CD4-positive, alpha-beta T cell treated with Interleukin-17A for 1 hour (primary cell): ENCODE measurements at regions not wholly inside any gene's neighbourhood (a gene's known extent, or its start where the extent isn't known, plus 50 kb on each side); places are given as distances from the start of the nearest gene placed in this dataset.

ENCODE experiments used
- DNase-seq: peaks from one replicate; pipeline ENCODE4 v3.0.0-alpha.2; 2020

DNA sequence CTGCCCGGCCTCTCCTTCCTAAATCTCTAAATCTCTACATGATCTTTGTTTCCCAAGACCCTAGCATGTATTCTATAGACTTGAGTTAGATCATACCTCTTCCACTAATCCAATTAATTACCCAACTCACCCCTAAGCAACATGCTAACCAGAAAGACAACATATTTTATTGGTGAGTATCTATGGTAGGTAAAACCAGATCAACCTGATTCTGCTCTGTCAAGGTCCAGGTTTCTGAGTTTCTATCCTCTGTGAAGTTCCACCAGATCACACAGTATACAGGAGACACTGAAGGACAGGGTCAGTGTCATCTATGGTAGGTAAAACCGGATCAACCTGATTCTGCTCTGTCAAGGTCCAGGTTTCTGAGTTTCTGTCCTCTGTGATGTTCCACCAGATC is 363.2 kb upstream of the MARCKS start:
- no peak for DNase-seq

GRCh38 chr6:113495521-113495920 is 361.6 kb upstream of the MARCKS start:
- no peak for DNase-seq

DNA sequence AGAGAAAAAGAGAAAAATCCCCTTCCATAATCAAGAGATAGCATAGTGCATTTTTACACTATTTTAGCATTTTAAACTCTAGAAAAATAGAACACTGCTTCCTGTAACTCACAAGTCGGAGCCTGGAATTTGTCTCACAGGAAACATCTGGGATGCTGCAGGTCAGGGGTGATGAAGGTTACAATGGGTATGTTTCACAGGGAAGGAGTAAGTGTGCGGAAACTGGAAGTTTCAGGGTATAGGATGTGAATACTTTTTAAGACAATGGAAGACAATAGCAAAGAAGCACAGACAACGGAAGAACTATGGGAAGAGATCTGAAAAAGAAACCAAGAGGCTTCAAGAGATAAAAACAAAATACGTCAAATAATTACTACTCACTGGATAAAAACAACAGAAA is 361.0 kb upstream of the MARCKS start:
- no peak for DNase-seq

DNA sequence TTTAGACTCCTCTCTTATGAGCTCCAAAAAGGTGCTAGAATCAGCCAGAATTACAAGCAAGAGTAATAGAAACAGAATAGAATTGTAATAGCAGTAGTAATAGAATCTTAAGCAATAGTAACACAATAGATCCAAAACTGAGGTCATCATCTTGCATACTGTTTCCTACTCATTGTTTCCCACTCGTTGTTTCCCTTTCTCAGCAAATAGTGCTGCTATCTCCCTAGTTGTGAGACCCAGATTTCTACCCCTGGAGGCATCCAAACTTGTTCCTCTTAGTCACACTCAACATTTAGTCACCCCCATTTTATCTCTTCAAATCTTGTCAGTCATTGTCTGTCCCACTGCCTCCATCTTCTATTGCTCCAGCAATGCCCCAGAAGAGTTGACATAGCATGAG is 356.9 kb upstream of the MARCKS start:
- DNase-seq = no peak

GRCh38 chr6:113505084-113505699 is 352.0 kb upstream of the MARCKS start:
- DNase-seq = no peak

DNA sequence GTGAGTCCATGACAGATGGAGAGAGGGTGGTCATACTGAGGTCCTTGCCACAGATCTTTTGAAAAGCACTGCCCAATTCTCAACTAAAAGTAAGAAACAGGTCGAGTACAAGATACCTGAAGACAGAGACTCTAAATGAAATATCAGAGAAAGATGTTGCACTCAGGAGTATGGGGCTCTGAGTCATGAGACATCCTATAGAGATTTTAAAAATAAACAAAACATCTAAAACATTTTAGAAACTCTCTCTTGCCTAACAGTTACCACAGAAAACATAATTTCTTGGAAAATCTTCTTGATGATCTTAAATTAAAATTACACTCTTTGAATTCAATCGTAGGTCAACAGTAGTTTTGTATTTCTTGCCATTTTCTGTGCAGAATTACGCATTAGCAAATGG is 348.9 kb upstream of the MARCKS start:
- DNase-seq = no peak

GRCh38 chr6:113511100-113511499 is 346.0 kb upstream of the MARCKS start:
- no peak for DNase-seq

DNA sequence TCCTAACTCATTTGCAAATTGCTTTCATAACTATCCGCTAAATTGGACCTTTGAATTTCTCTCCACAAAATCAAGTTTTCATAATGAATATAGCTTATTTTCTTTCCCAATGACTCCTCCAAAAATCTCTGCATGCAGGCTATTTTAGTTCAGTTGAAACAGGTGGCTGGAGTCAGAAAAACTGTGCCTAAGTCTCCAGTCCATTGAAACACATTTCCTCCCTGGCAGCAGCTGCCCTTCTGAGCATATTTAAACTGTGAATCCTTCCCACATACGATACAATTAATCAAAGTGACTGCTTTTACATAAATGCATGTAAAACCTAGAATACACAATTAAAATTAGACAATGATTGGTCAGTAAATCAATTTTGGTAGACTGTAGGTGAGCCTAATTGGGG is 344.6 kb upstream of the MARCKS start:
- DNase-seq = no peak

DNA sequence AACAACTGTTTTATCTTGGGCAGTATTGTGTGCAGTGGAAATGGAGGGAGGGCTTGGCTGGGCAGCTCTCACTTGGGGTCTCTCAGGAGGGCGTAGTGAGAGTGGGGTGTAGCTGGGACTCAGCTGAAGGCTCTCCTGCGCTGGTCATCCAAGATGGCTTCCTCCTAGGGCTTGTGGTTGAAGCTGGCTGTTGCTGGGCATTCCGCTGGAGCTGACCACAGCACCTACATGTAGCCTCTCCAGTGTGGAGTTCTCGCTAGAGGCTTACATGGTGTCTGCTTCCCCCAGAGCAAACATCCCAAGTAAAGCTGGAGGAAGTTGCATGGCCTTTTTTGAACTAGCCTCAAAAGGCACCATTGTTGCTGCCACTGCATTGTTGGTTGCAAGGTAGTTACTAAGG is 344.1 kb upstream of the MARCKS start:
- DNase-seq = no peak

DNA sequence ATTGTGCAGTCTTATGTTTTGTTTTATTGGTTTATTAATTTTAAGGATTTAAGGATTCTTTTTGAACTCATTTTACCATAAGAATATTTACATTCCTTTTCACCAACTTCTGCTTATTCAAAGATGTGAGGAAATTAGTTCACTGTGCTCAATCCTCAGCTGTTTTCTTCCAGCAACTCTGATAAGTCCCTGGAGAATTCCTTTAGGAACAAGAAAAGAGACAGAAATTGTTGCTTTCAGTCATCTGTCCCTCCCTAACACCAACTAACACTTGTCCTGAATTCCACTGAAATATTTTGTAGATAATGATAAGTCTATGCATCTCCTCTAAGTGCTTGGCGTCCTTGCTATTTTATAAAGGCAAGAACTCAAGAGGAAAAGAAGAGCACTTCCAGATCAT is 334.8 kb upstream of the MARCKS start:
- DNase-seq = no peak

DNA sequence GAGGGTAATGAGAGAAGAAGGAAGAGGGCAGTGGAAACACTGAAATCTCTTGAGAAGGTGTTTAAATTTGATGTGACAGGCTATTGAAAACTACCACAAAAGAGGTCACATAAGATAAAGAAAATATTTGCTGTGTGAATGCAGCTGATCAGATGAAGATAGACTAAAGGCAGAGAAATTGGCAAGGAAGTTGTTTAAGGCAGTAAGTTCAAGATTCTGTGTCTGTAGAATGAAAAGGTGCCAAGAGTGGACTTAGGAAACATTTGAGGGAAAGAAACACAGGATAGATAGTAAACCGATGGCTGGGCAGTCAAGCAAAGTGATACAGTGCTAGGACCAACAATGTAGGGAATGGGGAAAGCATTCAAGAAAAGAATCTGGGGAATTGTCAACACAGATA is 332.3 kb upstream of the MARCKS start:
- no peak for DNase-seq

DNA sequence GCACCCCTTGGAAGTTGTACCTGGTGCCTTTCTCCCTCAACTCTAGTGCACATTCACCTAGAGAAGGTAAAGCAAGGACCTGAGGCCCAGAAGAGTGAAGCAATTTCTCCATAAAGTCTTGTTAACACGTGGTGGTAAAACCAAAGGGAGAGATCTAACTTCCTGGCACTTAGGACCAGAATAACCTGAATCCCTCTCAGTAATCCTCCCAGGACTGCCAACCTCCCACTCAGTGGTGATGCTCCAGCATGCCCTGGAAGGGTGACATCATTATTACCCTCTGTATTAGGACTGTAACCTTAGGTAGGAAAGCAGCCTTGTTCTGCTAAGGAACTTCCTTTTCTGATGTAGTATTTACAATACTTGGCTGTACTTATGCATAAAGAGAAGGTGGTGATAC is 330.6 kb upstream of the MARCKS start:
- no peak for DNase-seq

- DNase-seq = no peak
These were observed 330.1 kb upstream of the MARCKS start for GRCh38 chr6:113526995-113527394.

- no peak for DNase-seq
These were observed 329.0 kb upstream of the MARCKS start for GRCh38 chr6:113528111-113528510.

DNA sequence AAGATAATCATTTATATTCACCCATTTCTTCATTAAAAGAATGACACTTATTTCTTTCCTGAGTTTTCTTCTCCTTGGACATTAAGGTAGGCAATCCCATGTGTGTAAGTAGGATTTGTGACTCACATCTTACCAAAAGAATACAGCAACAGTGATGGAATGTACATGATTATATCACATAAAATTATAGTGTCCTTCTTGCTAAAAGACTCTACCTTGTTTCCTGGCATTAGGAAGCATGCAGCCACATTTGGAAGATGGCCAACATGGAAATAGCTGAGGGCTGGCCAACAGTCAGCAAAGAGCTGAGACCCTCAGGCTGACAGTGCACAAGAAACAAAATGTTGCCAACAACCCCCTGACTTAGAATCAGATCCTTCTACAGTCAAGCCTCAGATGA is 327.9 kb upstream of the MARCKS start:
- no peak for DNase-seq

GRCh38 chr6:113529879-113530278 is 327.3 kb upstream of the MARCKS start:
- no peak for DNase-seq

DNA sequence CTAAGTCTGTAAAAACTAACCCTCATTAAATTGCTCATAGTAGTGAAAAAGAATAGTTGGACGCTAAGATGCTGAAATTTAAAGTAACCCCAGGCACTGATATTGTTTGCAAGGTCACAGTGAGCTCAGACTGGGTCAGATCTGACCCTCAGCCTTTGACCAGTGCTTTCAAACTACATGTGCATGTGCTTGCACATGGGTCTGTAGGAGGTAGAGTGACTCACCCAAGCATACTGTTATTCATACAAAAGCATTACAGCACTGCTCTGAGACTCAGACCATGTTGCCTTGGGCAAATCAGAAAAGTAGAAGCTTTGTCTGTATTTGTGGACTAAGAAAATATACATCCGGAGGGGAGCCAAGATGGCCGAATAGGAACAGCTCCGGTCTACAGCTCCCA is 326.4 kb upstream of the MARCKS start:
- DNase-seq = no peak

- DNase-seq = no peak
These were observed 317.9 kb upstream of the MARCKS start for GRCh38 chr6:113539202-113539601.

DNA sequence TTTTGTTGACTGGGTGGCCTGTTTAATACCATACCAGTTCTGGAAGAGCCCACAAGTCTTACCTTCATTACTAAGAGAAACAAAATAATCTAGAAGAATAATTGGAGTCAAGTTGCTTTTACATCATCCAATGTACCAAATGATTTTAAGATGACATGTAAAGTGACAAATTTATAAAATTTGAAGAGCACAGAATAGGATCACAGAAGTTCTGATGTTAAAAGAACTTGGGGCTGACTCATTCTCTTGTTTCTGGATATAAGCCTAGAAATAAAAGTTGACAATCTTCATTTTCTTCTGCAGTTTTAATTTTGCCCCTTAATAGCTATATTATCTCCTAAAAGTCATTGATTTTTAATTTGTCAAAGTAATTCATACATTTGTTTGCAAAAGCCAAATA is 317.5 kb upstream of the MARCKS start:
- DNase-seq = no peak

DNA sequence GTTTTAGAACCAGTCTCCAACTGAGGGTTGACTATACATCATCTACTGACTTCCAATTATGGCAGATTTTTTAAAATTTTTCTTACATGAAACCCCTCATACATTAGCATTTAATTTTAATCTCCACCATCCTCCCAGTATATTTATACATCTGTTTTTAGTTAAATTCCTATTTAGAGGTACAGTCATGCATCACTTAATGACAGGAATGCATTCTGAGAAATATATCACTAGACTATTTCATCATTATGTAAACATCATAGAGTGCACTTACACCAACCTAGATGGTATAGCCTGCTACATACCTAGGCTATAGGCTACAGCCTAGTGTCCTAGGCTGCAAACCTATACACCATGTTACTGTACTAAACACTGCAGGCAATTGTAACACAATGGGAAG is 316.7 kb upstream of the MARCKS start:
- no peak for DNase-seq

DNA sequence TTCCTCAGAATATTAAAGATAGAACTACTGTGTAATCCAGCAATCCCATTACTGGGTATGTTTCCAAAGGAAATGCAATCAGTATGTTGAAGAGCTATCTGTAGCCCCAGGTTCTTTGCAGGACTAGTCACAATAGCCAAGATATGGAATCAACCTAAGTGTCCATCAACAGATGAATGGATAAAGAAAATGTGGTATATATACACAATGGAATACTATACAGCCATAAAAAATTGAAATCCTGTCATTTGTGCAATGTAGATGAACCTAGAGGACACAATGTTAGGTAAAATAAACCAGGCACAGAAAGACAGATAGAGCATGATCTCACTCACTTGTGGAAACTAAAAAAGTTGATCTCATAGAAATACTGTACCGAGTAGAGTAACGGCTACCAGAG is 306.0 kb upstream of the MARCKS start:
- DNase-seq = no peak

GRCh38 chr6:113556775-113557174 is 300.4 kb upstream of the MARCKS start:
- no peak for DNase-seq

GRCh38 chr6:113558431-113558830 is 298.7 kb upstream of the MARCKS start:
- no peak for DNase-seq

- no peak for DNase-seq
These were observed 298.2 kb upstream of the MARCKS start for GRCh38 chr6:113558966-113559365.

DNA sequence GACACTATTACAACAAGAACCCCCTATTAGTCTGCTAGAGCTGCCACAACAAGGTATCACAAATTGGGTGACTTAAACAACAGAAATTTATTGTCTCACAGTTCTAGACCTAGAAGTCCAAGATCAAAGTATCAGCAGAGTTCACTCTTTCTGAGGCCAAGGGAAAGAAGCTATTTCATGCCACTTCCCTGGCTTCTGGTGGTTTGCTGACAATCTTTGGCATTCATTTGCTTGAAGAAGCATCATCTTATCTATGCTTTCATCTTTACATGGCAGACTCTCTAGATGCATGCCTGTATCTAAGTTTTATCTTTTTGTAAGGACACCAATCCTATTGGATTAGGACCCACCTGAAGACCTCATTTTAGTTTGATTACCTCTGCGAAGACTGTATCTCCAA is 296.8 kb upstream of the MARCKS start:
- no peak for DNase-seq

- DNase-seq = no peak
These were observed 296.2 kb upstream of the MARCKS start for GRCh38 chr6:113560908-113561307.
